ENCODE measurements at regions not wholly inside any gene's neighbourhood (a gene's known extent, or its start where the extent isn't known, plus 50 kb on each side); places are given as distances from the start of the nearest gene placed in this dataset.

DNA sequence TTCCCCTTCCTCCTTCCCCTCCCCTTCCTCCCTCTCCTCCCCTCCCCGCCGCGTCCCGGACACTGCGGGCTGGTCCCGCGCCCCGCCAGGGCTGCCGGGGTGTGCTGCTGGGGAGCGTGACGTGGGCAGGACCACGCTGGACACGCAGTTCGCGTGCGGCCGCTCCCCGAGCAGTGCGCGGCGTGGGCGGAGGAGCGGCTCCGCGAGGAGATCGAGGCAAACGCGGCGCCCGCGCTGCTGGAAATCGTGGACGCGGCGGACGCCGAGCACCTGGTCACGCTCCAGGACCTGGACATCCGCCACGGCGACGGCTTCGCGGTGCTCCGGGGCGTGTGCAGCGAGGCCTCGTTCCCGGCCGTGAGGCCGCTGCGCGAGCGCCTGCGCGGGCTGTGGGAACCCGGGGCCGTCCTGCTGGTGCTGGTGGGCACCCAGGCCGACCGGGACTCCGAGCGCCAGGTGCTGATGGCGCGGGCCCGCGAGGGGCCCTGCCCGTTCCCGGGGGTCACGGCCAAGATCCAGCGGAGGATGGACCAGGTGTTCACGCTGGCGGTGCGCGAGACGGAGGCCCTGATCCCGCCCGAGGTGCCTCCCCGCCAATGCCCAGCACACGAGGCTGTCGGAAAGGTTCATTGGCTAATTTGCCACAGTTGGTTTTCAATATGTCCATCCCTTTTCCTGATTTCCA, 84.3 kb downstream of the TNFAIP2 start:
- no peak for DNase-seq

DNA sequence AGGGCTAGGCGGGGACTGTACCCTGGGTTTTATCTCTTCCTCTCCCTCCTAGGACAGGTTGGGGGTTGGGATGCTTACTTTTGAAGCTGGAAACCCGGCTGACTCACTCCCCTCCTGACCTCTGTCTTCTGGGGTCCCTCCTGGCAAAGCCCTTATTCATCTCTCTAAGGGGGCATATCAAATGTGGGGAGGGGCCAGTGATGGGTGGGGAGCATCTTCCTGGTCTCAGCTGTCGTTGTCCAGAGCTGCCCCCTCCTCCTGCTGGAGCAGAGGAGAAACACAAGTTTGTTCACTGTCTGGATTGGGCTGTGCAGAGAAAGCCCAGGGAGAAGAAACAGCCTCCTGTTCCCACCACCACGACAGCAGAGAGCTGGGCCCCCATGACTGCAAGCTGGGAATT, 85.8 kb downstream of the TNFAIP2 start:
- DNase-seq = no peak

DNA sequence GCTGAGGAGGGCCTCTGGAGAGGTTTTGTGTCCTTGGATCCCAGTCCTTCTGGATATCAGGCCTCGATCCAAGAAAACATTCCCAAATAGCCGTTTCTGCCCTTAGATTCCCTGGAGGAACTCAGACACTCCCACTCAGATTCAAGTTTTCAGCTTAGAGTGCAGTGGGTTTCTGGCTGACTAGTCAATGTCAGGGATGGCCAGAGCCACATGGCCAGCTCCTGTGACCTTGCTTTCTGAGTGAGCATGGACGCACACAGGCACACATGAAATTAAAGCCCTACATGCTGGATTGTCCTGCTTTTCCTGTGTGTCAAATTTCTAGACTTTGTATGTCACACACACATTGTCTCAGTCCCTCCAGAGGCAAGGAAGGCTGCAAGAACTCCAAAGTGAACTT, 86.2 kb downstream of the TNFAIP2 start:
- no peak for DNase-seq

DNA sequence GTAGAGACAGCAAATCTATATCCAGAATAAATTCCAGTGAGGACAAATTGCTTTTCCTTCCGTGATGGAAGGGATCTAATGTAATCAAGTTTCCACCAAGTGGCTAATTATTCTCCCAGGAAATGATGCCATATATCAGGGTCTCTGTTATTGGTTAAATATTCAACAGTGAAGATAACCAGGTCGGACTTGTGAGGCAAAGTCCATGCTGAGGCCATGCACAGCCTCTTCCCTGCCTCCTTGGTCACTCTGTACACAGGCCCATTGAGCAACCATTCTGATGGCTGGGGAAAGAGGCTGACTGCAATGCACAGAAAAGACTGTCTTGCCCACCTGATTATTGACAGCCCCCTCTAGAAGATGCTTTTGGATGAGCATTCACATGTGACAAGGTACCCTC, 90.1 kb downstream of the TNFAIP2 start:
- no peak for DNase-seq

DNA sequence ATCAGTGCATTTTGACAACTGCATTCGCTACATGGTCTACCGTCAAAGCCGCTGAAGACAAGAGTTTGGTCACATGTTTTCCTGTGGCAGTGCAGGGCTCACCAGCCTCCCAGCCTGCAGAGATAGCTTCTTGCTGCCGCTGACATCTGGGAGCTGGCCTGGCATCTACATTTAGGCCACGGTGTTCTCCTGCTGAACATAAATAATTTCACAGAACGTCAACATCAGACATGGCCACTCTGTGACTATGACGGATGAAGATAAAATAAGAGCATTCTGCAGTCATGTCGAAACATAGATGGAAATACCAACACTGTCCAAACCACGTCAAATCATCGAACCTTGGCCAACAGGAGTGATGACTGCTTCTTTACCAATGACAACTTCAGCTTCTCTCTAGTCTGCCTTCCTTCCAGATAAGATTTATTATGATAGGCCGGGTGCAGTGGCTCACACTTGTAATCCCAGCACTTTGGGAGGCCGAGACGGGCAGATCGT, 91.2 kb downstream of the TNFAIP2 start:
- no peak for DNase-seq

DNA sequence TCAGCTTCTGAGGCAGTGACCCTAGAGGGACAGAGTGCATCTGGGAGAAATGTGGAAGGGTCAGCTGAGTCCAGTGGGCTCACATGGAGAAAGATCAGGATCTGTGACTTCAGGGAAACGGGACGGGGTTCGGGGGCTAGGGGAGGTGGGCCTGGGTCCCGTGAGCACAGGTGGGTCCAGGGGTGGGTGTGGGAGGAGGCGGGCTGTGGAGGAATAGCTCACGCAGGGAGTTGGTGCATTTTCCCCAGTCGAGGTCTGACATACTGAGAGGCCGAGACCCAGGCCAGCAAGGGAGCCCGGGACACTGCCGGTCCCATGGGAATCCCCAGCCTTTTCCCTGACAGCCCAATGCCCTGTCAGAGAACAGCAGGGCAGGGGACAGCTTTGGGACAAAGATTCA, 93.1 kb downstream of the TNFAIP2 start:
- no peak for DNase-seq

DNA sequence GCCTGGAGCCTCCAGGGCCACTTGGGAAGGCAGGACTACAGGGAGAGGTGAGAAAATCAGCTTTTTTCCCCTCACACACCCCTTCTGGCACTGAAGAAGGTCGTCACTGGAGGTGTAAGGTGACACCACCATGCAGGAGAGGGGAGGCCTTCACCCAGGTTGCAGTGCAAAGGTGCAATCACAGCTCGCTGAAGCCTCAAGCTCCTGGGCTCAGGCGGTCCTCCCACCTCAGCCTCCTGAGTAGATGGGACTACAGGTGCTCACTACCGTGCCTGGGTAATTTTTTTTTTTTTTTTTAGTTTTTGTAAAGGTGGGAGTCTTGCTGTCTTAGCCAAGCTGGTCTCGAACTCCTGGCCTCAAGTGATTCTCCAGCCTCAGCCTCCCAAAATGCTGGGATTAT, 93.6 kb downstream of the TNFAIP2 start:
- no peak for DNase-seq

DNA sequence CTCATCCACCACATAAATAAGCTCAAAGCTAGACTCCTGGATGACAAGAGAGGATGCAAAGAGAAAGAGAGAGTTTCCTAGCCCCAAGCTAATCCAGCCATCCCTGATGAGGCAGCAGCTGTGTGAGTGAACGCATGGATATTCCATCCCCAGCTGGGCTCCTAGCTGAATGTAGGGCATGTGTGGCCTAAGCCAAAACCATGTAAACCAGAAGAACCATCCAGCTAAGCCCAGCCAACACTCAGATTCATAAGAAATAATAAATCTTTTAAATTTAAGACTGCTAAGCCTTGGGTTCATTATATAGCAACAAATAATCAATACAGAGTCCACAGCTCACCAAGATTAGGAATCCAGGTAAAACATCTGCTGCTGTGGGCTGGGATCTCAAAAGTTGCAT, 94.3 kb downstream of the TNFAIP2 start:
- no peak for DNase-seq

DNA sequence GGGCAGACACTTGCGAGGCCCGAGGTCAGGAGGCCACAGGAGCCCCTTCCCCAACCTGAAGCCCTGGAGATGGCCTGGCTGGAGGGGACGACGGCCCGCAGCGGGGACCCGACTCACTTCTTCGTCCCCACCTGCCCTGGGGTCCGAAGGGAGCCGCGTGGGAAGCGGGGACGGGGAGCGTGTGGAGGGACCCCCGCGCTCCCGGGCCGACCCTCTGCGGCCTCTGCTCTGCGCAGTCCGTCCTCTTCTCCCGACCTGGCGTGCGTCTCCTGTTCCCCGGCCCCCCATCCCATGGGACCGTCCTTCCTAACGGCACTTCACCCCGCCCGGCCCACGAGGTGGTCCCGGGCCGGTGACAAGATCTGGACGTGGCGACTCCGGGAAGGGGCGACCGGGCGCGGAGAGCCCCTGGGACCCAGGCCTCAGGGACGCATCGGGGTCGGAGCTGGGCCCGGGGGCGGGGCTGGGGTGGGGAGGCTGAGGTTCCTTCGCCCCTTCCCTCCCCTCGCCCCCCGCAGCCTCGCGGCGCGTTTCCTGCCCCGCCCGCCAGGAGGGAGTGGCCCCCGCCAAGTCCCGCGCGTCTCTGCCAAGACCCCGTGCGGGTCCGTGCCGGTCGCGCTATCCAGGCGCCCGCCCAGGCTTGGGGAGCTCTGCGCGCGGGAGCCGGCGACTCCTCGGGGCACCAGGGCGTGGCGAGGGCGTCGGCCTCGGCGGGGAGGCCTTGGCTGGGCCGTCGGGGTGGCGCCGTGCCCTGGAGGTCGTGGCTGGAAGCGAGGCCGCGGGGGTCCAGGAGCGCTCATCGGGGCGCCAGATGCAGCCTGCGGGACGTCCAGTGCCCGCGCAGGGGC, 97.1 kb downstream of the TNFAIP2 start:
- DNase-seq = no peak

DNA sequence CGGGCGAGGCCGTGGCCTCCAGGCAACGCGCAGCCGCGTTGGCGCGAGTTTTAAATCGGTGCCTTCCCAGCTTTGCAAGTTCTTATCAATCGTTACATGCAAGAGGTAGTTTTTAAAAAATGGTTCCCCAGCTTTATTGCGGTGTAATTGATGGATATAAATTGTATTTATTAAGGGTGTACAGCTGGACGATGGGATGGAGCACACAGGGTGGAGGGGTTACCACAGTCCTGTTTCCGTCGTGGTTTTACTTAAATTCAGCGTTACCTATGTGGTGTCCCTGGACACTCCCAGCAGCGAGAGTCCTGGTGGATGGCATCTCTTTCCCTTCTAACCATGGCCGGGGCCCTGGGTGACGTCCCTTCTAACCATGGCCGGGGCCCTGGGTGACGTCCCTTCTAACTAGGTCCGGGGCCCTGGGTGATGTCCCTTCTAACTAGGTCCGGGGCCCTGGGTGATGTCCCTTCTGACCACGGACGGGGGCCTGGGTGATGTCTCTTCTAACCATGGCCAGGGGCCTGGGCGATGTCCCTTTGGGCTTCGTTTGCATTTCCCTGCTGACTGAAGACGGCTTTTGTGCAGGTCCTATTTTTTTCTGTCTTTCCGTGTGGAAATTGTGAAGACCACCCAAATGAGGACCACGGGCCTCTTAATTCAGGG, 97.9 kb downstream of the TNFAIP2 start:
- DNase-seq = no peak

DNA sequence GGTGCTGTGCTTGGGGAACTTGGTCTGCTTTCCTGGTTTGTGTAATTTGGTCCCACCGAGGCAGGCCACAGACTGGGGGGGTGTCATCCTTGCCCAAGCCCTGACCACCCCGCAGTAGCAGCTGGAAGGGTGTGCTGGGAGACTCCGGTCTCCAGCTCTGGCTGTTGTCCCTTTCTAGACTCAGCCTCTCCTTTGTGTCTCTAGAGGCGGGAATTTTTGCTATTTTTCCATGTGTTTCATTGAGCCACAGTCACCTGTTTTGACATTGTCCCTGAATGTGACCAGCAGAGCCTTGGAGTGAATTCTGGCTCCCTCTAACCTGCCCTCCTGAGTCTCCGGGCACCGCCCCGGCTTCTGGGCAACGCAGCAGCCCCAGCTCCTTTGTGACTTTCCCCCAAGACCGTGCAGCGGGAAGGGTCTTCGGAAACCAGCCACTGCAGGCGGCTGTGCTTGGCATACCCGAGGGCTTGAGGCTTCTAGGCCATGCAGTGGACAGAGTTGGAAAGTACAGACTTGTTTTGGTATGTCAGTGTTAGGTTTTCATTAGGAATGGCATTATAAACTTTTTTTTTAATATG, 98.6 kb downstream of the TNFAIP2 start:
- DNase-seq = no peak

DNA sequence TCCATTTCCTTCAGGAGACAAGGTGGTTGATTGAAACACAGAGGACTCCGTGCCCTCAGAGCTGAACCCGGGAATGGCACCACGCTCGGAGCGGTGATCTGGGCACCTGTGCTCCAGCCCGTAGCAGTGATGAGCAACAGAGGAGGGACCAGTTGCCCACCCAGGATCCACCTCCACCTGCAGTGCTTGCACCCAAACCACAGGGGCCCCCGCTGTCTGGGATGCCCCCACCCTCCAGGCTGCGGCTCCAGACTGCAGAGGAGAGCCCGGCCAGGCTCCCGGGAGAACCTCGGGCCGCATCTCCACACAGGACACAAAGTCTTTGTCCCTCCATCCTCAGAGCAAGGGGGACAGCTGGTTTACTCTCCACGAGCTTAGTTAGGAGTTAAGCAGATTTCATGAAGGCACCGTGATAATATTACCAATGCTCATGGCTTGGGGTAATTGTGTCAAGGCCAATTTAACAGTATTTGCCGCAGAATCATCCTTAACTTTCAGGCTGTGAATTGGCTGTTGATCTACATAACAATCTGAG, 100.6 kb downstream of the TNFAIP2 start:
- DNase-seq = no peak

DNA sequence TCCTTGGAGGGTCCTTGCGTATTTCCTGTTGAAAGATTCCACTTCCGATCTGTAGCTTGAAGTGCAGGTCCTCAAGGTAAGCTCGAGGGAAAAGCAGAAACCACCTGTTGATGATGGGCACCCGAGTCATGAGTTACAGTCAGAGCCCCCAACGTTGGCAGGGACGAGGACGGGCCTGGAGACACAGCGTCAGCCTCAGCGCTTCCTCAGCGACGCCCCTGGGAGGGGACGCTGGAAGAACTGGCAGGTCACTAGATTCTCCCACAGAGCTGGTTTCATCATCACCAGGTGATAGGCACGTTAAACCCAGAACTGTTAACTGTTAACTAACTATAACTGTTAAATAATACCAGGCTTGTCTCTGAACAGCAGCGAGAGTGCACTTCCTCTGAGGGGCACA, 101.8 kb downstream of the TNFAIP2 start:
- no peak for DNase-seq

DNA sequence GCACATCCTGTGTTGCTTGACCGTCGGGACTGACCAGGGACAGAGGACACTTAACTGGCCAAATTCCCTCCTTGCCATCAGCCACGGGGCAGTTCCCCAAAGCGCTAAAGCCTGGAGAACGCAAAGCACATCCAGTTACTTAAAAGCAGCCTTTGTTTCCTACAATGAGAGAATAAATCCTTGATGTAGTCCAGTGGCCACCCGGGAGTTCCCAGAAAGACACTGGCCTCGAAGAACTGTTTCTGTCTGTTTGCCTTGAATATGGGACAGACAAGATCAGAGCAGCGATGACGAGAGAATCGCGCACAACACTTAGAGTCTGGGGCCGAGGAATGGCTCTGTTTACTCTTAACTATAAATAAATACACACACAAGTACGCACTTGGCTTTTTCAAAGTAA, 102.2 kb downstream of the TNFAIP2 start:
- DNase-seq = no peak

DNA sequence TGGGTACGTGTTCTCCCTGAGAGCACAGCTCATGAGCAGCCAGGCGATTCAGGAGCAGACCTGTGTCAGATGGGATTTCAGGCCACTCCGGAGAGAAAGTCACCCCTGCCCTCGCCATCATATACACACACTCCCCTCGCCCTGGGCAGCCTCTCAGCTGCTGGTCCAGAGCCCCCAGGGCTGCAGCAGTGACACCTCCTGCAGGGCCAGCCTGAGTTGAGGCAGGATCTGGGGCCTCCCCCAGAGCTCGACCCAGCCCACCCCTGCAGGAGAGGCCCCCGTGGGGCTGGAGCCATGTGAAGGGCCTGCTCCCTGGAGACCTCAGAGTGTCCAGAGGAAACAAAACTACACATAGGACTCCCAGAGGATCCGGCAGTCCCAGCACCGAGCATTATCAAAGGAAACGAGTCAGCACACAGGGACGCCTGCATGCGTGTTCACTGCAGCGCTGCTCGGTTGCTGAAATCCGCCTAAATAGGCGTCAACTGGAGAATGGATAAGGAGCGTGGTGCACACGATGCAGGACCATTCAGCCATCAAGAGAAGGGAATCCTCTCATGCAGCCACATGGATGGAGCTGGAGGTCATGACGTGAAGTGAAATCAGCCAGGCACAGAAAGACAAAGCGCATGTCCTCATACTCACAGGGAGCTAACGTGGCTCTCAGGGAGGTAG, 104.0 kb downstream of the TNFAIP2 start:
- no peak for DNase-seq

DNA sequence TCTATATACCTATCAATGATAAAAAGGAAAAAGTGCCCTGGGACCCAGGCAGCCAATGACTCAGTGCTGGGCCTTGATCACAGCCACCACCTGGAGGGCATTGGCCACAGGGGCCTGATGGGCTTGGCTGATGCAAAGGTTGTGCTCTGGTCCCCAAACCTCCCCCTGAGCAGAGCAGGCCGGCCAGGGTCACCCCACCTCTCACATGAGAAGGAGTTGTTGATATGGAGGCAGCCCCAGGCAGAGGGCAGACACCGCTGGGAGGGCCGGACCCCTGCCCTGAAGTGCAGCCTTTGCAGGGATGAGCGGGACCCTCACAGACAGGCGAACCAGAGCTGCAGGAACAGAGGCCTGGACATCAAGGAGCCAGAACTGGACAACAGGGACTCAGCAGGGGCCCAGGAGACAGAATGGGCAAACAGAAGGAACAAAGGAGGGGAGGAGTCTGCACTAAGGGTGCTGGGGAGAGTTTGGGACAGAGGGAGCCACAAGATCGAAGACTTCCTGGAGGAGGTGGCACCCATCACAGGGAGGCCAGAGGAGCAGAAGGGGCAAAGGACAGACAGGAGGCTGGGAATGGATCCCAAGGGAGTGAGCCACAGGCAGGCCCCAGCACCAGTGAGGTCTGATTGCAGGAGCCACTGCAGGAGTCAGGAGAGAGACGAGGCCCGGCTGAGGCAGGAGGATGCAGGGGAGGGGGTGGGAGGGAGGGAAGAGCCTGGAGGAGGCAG, 105.0 kb downstream of the TNFAIP2 start:
- DNase-seq = no peak

DNA sequence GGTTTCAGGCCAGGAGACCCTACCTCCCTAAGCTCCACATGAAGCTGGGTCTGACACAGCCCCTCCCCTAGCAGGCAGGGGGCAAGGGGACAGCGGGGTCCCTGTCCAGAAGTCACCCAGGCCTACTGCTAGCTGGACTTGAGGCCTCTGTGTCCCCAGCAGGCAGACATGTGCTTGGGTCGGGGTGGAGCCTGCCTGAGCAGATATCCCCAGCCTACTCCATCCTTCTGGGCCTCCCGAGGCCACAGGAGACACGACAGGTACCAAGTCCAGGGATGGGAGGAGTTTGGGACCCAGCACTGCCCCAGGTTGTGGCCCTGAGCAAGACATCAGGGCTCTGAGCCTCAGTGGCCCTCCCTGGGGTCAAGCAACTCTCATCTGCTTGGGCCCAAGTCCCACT, 105.2 kb upstream of the EIF5 start:
- DNase-seq = no peak

DNA sequence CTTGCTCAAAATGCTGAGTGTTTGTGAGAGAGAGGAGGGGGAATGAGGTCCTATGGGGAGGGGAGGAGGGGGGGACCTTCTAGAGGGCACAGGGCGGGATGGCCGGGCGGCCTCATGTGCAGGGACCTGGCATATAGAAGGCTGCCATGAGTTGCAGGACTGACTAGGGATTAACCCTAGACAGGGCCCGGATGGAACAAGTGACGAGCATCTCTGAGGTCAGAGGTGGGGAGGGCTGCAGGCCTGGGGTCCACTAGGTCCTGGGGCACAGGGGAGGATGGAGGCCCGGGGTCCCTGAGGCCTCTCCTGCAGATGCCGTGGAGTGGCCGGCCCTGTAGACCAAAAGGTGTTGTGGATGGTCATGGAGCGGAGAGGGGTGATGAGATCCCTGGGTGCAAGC, 104.0 kb upstream of the EIF5 start:
- DNase-seq = no peak

DNA sequence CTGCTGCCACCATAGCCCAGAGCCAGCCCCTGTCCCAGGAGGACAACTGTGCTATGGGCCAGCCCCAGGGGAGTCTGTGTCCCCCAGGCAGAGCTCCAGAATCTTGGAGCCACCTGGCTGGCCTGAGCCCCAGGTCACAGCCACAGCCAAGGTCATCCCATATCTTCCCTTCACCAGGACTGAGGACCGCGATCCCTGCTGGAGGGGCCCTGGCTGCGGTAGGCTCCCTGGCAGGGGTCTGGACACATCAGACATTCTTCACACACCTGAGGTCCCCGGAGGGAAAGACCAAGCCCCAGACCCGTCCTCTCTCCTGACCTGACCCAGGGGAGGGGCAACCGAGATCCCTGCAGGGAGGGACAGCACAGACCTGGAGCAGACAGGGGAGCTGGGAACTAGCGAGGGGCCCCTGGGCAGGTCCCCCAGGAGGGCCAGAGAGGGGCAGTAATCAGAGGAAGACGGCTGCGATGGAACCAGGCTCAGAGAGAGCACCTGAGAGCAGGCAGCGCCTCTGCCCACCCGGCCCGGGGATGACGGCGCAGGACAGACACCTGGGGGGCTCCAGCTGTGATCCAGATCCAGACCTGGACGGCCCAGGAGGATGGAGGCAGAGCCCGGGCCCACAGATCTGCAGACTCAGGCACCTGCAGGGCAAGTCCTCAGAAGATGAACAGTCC, 103.2 kb upstream of the EIF5 start:
- no peak for DNase-seq

DNA sequence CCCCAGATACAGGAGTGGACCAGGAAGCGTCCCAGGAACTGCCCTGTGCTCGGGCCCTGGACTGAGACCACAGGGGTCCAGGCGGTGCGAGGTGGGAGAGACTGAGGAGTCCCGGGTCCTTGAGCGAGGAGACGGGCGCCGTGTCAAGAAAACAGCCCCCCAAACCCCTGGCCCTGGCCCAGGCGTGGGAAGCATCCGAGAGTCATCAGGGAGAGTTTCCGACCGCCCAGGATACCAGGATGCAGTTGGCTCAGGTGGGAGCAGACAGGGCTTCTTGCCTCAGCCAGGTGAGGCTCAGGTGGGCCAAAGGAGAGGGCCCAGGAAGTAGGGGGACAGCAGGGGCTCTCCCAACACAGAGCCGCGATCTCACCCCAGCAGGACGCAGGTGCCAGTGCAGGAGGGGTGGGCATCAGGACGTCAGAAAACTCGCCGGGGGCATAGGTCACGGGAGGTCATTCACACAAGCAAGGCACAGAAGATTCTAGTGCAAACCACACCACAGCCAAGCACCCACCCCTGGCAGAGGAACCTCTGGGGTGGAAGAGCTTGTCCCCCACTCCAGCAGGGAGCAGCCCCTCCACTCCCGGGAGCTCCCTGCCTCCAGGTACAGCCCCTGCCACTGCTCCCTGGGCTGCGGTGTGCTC, 102.5 kb upstream of the EIF5 start:
- DNase-seq = no peak

Data from kidney glomerular epithelial cell (primary cell).